Gastroesophageal sphincter (tissue), 3 donors: ENCODE measurements at regions not wholly inside any gene's neighbourhood (a gene's known extent, or its start where the extent isn't known, plus 50 kb on each side); places are given as distances from the start of the nearest gene placed in this dataset.

Experiments
- POLR2A ChIP-seq, 2 donors: fragments of 450-650 bp; IDR thresholded peaks; one replicate each; pipeline ENCODE4 v1.6.1; 2017; ENCODE audit warnings: antibody characterized with exemption in 2 of 2, mild to moderate bottlenecking in 2 of 2, moderate library complexity in 1 of 2
- TF ChIP-seq, protein P1 (sequence below), 4 experiments: fragments of 200-600 bp in 2 of 4; fragments of 450-650 bp in 2 of 4; sonication (generic) in 1 of 4; IDR thresholded peaks; one replicate each; pipeline ENCODE4 v1.5.1; 2017 to 2019; ENCODE audit warnings: antibody characterized with exemption in 4 of 4, mild to moderate bottlenecking in 2 of 4, moderate library complexity in 2 of 4

DNA sequence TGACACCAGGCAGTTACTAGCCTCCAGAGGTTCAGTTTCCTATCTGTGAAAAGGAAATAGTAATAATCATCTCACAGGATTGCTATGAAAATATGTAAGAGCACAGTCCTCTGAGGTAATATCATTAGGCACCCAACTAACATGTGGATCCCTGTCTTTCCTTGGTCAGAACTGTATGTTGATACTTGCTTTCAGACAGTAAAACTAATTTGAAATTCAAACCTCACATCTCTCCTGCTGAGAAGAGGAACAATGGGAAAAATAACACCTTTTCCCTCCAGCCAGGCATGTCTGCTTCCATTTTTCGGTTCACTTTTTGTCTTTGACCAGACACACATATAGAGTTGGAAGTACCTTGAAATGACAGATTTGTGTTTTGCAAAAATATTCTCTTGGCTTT lies 262.7 kb downstream of the IL15 start:
- TF ChIP-seq, protein P1, sequence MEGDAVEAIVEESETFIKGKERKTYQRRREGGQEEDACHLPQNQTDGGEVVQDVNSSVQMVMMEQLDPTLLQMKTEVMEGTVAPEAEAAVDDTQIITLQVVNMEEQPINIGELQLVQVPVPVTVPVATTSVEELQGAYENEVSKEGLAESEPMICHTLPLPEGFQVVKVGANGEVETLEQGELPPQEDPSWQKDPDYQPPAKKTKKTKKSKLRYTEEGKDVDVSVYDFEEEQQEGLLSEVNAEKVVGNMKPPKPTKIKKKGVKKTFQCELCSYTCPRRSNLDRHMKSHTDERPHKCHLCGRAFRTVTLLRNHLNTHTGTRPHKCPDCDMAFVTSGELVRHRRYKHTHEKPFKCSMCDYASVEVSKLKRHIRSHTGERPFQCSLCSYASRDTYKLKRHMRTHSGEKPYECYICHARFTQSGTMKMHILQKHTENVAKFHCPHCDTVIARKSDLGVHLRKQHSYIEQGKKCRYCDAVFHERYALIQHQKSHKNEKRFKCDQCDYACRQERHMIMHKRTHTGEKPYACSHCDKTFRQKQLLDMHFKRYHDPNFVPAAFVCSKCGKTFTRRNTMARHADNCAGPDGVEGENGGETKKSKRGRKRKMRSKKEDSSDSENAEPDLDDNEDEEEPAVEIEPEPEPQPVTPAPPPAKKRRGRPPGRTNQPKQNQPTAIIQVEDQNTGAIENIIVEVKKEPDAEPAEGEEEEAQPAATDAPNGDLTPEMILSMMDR (IDR thresholded peaks at IDR 0.05): no peak
- no peak for TF ChIP-seq POLR2A (IDR thresholded peaks at IDR 0.05)
